ENCODE measurements at regions not wholly inside any gene's neighbourhood (a gene's known extent, or its start where the extent isn't known, plus 50 kb on each side); places are given as distances from the start of the nearest gene placed in this dataset.

- DNase-seq (ENCODE audit: low read depth): no peak
- no peak for TF ChIP-seq CTCF (IDR thresholded peaks at IDR 0.05; ENCODE audit: low read depth, low read length, missing control alignments)
- no peak overlapping the region for H3K4me3 ChIP-seq (ENCODE audit: low read depth, low read length)
- in situ Hi-C loops (cut with HindIII; ENCODE audit: low sequenced_read_pairs): no loop called here
Observed at GRCh38 chr4:81667539-81667938, 195.8 kb upstream of the RASGEF1B start.

- TF ChIP-seq CTCF (IDR thresholded peaks at IDR 0.05; ENCODE audit: low read depth, low read length, missing control alignments): no peak
- in situ Hi-C loops (cut with HindIII; ENCODE audit: low sequenced_read_pairs): no loop called here
- no peak for DNase-seq (ENCODE audit: low read depth)
- H3K4me3 ChIP-seq (ENCODE audit: low read depth, low read length): no peak overlapping the region
Observed at GRCh38 chr4:81666491-81666890, 194.8 kb upstream of the RASGEF1B start.

GRCh38 chr4:81665649-81666048 lies 193.9 kb upstream of the RASGEF1B start:
- DNase-seq (ENCODE audit: low read depth): no peak
- H3K4me3 ChIP-seq (ENCODE audit: low read depth, low read length): no peak overlapping the region
- in situ Hi-C loops (cut with HindIII; ENCODE audit: low sequenced_read_pairs): no loop called here
- TF ChIP-seq CTCF (IDR thresholded peaks at IDR 0.05; ENCODE audit: low read depth, low read length, missing control alignments): no peak

- TF ChIP-seq CTCF (IDR thresholded peaks at IDR 0.05; ENCODE audit: low read depth, low read length, missing control alignments): no peak
- H3K4me3 ChIP-seq (ENCODE audit: low read depth, low read length): no peak overlapping the region
- DNase-seq (ENCODE audit: low read depth): no peak
- in situ Hi-C loops (cut with HindIII; ENCODE audit: low sequenced_read_pairs): no loop called here
Observed at GRCh38 chr4:81665045-81665444, 193.3 kb upstream of the RASGEF1B start.

- in situ Hi-C loops (cut with HindIII; ENCODE audit: low sequenced_read_pairs): no loop called here
- no peak for TF ChIP-seq CTCF (IDR thresholded peaks at IDR 0.05; ENCODE audit: low read depth, low read length, missing control alignments)
- DNase-seq (ENCODE audit: low read depth): no peak
- H3K4me3 ChIP-seq (ENCODE audit: low read depth, low read length): no peak overlapping the region
Observed at GRCh38 chr4:81664079-81664478, 192.4 kb upstream of the RASGEF1B start.

GRCh38 chr4:81663368-81663767 lies 191.7 kb upstream of the RASGEF1B start:
- DNase-seq (ENCODE audit: low read depth): no peak
- TF ChIP-seq CTCF (IDR thresholded peaks at IDR 0.05; ENCODE audit: low read depth, low read length, missing control alignments): no peak
- in situ Hi-C loops (cut with HindIII; ENCODE audit: low sequenced_read_pairs): no loop called here
- H3K4me3 ChIP-seq (ENCODE audit: low read depth, low read length): no peak overlapping the region

GRCh38 chr4:81659051-81659450 lies 187.3 kb upstream of the RASGEF1B start:
- TF ChIP-seq CTCF (IDR thresholded peaks at IDR 0.05; ENCODE audit: low read depth, low read length, missing control alignments): no peak

More at GRCh38 chr4:81659051-81659450, 187.3 kb upstream of the RASGEF1B start:
- in situ Hi-C loops (cut with HindIII; ENCODE audit: low sequenced_read_pairs): no loop called here
- H3K4me3 ChIP-seq (ENCODE audit: low read depth, low read length): no peak overlapping the region
- no peak for DNase-seq (ENCODE audit: low read depth)
